ENCODE measurements at regions not wholly inside any gene's neighbourhood (a gene's known extent, or its start where the extent isn't known, plus 50 kb on each side); places are given as distances from the start of the nearest gene placed in this dataset.

DNA sequence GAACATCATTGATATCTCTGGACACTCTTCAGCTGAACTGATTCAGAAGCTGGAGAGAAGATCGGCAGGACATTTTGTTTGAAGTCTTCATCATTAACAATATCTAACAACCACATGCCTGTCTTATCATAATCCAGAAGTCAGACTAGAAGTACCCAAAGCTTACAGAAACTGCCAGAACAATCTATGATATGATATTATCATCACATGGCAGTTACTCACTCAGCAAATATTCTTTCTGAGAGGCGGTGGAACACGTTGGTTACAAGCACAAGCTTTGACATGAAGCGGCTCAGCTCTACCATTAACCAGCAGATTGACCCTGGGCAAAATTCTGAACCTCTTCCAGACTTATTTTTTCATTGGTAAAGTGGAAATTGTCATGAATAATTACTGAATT lies 69.4 kb upstream of the KIT start (continued):
- no peak for TF ChIP-seq RERE (CRISPR knock-in tag; IDR thresholded peaks at IDR 0.05; ENCODE audit: borderline replicate concordance)
- peak; percentile 84 to 90; a peak in 3 of 4 replicates for TF ChIP-seq KDM1A (IDR thresholded peaks at IDR 0.05)
- TF ChIP-seq GATAD2B (IDR thresholded peaks at IDR 0.05; ENCODE audit: borderline replicate concordance), result peak; percentile 76
- TF ChIP-seq ZNF133 (CRISPR knock-in tag; IDR thresholded peaks at IDR 0.05), result no peak
- no peak for TF ChIP-seq SETDB1 (IDR thresholded peaks at IDR 0.05; ENCODE audit: low read length)
- TF ChIP-seq, protein P1, sequence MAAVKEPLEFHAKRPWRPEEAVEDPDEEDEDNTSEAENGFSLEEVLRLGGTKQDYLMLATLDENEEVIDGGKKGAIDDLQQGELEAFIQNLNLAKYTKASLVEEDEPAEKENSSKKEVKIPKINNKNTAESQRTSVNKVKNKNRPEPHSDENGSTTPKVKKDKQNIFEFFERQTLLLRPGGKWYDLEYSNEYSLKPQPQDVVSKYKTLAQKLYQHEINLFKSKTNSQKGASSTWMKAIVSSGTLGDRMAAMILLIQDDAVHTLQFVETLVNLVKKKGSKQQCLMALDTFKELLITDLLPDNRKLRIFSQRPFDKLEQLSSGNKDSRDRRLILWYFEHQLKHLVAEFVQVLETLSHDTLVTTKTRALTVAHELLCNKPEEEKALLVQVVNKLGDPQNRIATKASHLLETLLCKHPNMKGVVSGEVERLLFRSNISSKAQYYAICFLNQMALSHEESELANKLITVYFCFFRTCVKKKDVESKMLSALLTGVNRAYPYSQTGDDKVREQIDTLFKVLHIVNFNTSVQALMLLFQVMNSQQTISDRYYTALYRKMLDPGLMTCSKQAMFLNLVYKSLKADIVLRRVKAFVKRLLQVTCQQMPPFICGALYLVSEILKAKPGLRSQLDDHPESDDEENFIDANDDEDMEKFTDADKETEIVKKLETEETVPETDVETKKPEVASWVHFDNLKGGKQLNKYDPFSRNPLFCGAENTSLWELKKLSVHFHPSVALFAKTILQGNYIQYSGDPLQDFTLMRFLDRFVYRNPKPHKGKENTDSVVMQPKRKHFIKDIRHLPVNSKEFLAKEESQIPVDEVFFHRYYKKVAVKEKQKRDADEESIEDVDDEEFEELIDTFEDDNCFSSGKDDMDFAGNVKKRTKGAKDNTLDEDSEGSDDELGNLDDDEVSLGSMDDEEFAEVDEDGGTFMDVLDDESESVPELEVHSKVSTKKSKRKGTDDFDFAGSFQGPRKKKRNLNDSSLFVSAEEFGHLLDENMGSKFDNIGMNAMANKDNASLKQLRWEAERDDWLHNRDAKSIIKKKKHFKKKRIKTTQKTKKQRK (IDR thresholded peaks at IDR 0.05; ENCODE audit: borderline replicate concordance, low read depth, low read length), result no peak
- no peak for TF ChIP-seq ZNF146 (CRISPR knock-in tag; IDR thresholded peaks at IDR 0.05; ENCODE audit: unreplicated experiment)
- no peak for TF ChIP-seq DMBX1 (CRISPR knock-in tag; IDR thresholded peaks at IDR 0.05; ENCODE audit: borderline replicate concordance)
- TF ChIP-seq ZNF507 (tag; conservative IDR thresholded peaks at IDR 0.05), result no peak
- no peak for TF ChIP-seq SRSF7 (optimal IDR thresholded peaks at IDR 0.05; ENCODE audit: low read depth, low read length)
- TF ChIP-seq CHD2 (IDR thresholded peaks at IDR 0.05; ENCODE audit: low read depth, low read length), result no peak
- TF ChIP-seq ZNF717 (CRISPR knock-in tag; IDR thresholded peaks at IDR 0.05), result no peak
- TF ChIP-seq TGIF2 (CRISPR knock-in tag; IDR thresholded peaks at IDR 0.05), result no peak
- TF ChIP-seq BRF1 (IDR thresholded peaks at IDR 0.05; ENCODE audit: borderline replicate concordance, extremely low read depth, insufficient read length), result no peak
- TF ChIP-seq HLTF (IDR thresholded peaks at IDR 0.05), result no peak
- TF ChIP-seq PRPF4 (IDR thresholded peaks at IDR 0.05; ENCODE audit: insufficient read depth, low read depth, low read length, poor library complexity, severe bottlenecking), result no peak
- TF ChIP-seq ATF1 (CRISPR knock-in tag; IDR thresholded peaks at IDR 0.05), result no peak
- no peak for TF ChIP-seq ATF1 (tag; IDR thresholded peaks at IDR 0.05)
- TF ChIP-seq DDX20 (tag; IDR thresholded peaks at IDR 0.05; ENCODE audit: low read depth), result 0 out of 2 replicates have a peak, but pooled peaks have one; percentile 44
- peak; percentile 75; the same call in 1 of the 2 replicates for TF ChIP-seq PML (IDR thresholded peaks at IDR 0.05; ENCODE audit: low read length)
- TF ChIP-seq, protein P2, sequence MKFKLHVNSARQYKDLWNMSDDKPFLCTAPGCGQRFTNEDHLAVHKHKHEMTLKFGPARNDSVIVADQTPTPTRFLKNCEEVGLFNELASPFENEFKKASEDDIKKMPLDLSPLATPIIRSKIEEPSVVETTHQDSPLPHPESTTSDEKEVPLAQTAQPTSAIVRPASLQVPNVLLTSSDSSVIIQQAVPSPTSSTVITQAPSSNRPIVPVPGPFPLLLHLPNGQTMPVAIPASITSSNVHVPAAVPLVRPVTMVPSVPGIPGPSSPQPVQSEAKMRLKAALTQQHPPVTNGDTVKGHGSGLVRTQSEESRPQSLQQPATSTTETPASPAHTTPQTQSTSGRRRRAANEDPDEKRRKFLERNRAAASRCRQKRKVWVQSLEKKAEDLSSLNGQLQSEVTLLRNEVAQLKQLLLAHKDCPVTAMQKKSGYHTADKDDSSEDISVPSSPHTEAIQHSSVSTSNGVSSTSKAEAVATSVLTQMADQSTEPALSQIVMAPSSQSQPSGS (CRISPR knock-in tag; IDR thresholded peaks at IDR 0.05), result no peak
- TF ChIP-seq EP300 (IDR thresholded peaks at IDR 0.05; ENCODE audit: low read length), result peak; percentile 93
